ENCODE measurements at regions not wholly inside any gene's neighbourhood (a gene's known extent, or its start where the extent isn't known, plus 50 kb on each side); places are given as distances from the start of the nearest gene placed in this dataset.

GRCh38 chr3:130227540-130227939 is 117.9 kb upstream of the COL6A5 start:
- no peak for TF ChIP-seq CTCF (IDR thresholded peaks at IDR 0.05; ENCODE audit: low read depth, low read length)
- Histone ChIP-seq H3K36me3 (no peaks in the 10 kb centered on the region), H3K9me3 (no peaks in the 10 kb centered on the region), H3K4me3 (ENCODE audit: low read depth, low read length) (no peak overlapping the region), H3K27me3 (peaks cover 12% of the 10 kb centered on the region), H3K4me1 (no peaks in the 10 kb centered on the region)
- no peak for DNase-seq

DNA sequence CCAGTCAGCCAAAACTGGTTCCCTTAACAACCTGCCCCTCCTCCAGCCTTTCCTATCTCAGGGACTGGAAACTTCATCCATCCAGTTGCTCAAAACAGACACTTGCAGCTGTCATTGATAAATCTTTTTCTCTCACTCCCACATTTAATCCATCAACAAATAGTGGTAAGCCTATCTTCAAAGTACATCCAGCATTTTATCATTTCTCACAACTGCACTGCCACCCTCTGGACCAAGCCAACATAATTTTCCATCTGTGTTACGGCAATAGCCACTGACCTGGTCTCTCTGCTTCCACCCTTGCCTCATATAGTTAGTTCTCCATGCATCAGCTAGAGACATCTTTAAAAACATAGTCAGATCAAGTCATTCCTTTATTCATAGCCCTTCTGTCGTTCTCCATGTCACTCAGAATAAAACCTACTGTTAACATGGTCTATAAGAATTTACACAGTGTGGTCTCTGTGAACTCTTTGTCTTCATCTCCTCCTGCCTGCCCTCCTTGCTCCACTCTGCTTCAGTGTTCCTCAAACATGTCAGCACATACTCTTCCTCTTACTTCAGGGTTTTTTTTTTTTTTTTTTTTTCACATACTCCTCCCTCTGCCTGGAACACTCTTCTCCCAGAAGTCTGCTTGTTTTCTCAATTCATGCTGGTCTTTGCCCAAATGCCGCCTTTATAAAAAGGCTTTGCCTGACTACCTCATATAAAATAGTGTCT is 102.5 kb upstream of the COL6A5 start:
- no peaks in the 10 kb centered on the region for H3K4me1 ChIP-seq
- no peaks in the 10 kb centered on the region for H3K36me3 ChIP-seq
- no peak overlapping the region for H3K4me3 ChIP-seq (ENCODE audit: low read depth, low read length)
- no peak for DNase-seq
- no peaks in the 10 kb centered on the region; the same call in 1 of the 2 replicates for H3K9me3 ChIP-seq
- peak; percentile 44 for TF ChIP-seq CTCF (IDR thresholded peaks at IDR 0.05; ENCODE audit: low read depth, low read length)
- H3K27me3 ChIP-seq = peaks cover 3% of the 10 kb centered on the region

- no peaks in the 10 kb centered on the region; the same call in 1 of the 2 replicates for H3K9me3 ChIP-seq
- no peaks in the 10 kb centered on the region for H3K4me1 ChIP-seq
- no peak for DNase-seq
- no peaks in the 10 kb centered on the region for H3K36me3 ChIP-seq
- TF ChIP-seq CTCF (IDR thresholded peaks at IDR 0.05; ENCODE audit: low read depth, low read length) = no peak
- peaks cover 3% of the 10 kb centered on the region for H3K27me3 ChIP-seq
- no peak overlapping the region for H3K4me3 ChIP-seq (ENCODE audit: low read depth, low read length)
Measured at GRCh38 chr3:130243808-130244207, 101.7 kb upstream of the COL6A5 start.

DNA sequence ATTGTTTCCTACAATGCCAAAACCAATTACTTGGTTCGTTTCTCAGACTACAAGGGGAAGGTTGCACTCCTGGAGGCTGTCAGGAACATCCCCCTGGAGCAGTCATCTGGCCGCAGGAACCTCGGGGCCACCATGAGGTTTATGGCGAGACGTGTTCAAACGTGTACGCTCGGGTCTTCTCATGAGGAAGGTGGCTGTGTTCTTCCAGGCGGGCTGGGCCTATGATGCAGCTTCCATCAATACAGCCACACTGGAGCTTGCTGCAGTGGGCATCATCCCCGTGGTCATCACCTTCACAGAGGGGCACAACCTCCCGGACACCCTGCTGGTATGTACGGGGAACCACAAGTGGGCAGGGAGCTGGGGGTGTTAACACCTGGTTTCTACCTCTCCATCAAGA is 94.5 kb upstream of the COL6A5 start:
- no peaks in the 10 kb centered on the region for H3K27me3 ChIP-seq
- H3K9me3 ChIP-seq = no peaks in the 10 kb centered on the region
- H3K36me3 ChIP-seq = no peaks in the 10 kb centered on the region
- H3K4me3 ChIP-seq (ENCODE audit: low read depth, low read length) = no peak overlapping the region
- DNase-seq = no peak
- H3K4me1 ChIP-seq = no peaks in the 10 kb centered on the region
- no peak for TF ChIP-seq CTCF (IDR thresholded peaks at IDR 0.05; ENCODE audit: low read depth, low read length)

GRCh38 chr3:130255442-130255841 is 90.0 kb upstream of the COL6A5 start:
- H3K27me3 ChIP-seq = no peaks in the 10 kb centered on the region

More at GRCh38 chr3:130255442-130255841, 90.0 kb upstream of the COL6A5 start:
- Histone ChIP-seq H3K4me1 (peaks cover 2% of the 10 kb centered on the region; the same call in 1 of the 2 replicates), H3K4me3 (ENCODE audit: low read depth, low read length) (no peak overlapping the region), H3K9me3 (no peaks in the 10 kb centered on the region), H3K36me3 (no peaks in the 10 kb centered on the region)
- no peak for DNase-seq
- no peak for TF ChIP-seq CTCF (IDR thresholded peaks at IDR 0.05; ENCODE audit: low read depth, low read length)
